VCaP (cell line): ENCODE measurements at regions not wholly inside any gene's neighbourhood (a gene's known extent, or its start where the extent isn't known, plus 50 kb on each side); places are given as distances from the start of the nearest gene placed in this dataset.

Source experiments
- H3K27ac ChIP-seq: fragments of 450-650 bp; 2 replicates; pipeline ENCODE4 v1.5.1; 2017
- CTCF ChIP-seq: fragments of 450-650 bp; conservative IDR thresholded peaks from 2 replicates; pipeline ENCODE4 v1.5.1; 2017; ENCODE audit warnings: mild to moderate bottlenecking, moderate library complexity

GRCh38 chrX:138018145-138018799, 452.3 kb downstream of the ZIC3 start:
- no peak overlapping the region for H3K27ac ChIP-seq
- no peak for TF ChIP-seq CTCF

- TF ChIP-seq CTCF, result no peak
- no peak overlapping the region for H3K27ac ChIP-seq
These were observed 455.0 kb downstream of the ZIC3 start for GRCh38 chrX:138020941-138021340.

GRCh38 chrX:138026211-138026610, 460.3 kb downstream of the ZIC3 start:
- TF ChIP-seq CTCF, result peak; percentile 78
- H3K27ac ChIP-seq, result no peak overlapping the region

GRCh38 chrX:138031715-138032114, 465.8 kb downstream of the ZIC3 start:
- no peak overlapping the region for H3K27ac ChIP-seq
- TF ChIP-seq CTCF, result no peak

GRCh38 chrX:138034136-138034535, 468.2 kb downstream of the ZIC3 start:
- no peak overlapping the region for H3K27ac ChIP-seq
- peak; percentile 73 for TF ChIP-seq CTCF

GRCh38 chrX:138037548-138037947, 471.6 kb downstream of the ZIC3 start:
- no peak overlapping the region for H3K27ac ChIP-seq
- no peak for TF ChIP-seq CTCF

- no peak overlapping the region for H3K27ac ChIP-seq
- 0 out of 2 replicates have a peak, but pooled peaks have one; percentile 6 for TF ChIP-seq CTCF
These were observed 492.0 kb downstream of the ZIC3 start for GRCh38 chrX:138057883-138058282.
